OCI-LY3 (cell line): ENCODE measurements at regions not wholly inside any gene's neighbourhood (a gene's known extent, or its start where the extent isn't known, plus 50 kb on each side); places are given as distances from the start of the nearest gene placed in this dataset.
"Not testable (repeated sequence)": the region's sequence is repeated elsewhere in the genome, so short reads cannot be mapped to it uniquely, and the experiment has no call there.

Experiments
- H2AFZ ChIP-seq: fragments of 200-600, 300-600 bp; shearing (Covaris generic); 2 replicates; pipeline ENCODE4 v1.6.0; 2014; ENCODE audit warnings: antibody characterized with exemption, low read depth, low read length
- H3K27ac ChIP-seq: fragments of 200-600, 300-600 bp; sonication (generic); 2 replicates; pipeline ENCODE4 v1.5.1; 2014; ENCODE audit warnings: mild to moderate bottlenecking, low read length, moderate library complexity, mixed read lengths
- H3K27me3 ChIP-seq: fragments of 200-600, 300-600 bp; sonication (generic); 2 replicates; pipeline ENCODE4 v1.6.1; 2014; ENCODE audit warnings: low read depth, low read length, mixed read lengths
- H3K36me3 ChIP-seq: fragments of 200-600, 300-600 bp; sonication (generic); replicated peaks from 2 replicates; pipeline ENCODE3; 2014; ENCODE audit warnings: low read depth, low read length, mixed read lengths
- H3K4me1 ChIP-seq: fragments of 300-600, 200-600 bp; sonication (generic); 2 replicates; pipeline ENCODE4 v1.6.1; 2014; ENCODE audit warnings: low read length, mixed read lengths
- H3K4me2 ChIP-seq: fragments of 200-600, 300-600 bp; sonication (generic); 2 replicates; pipeline ENCODE4 v1.6.1; 2014; ENCODE audit warnings: low read length, mixed read lengths
- H3K4me3 ChIP-seq: fragments of 300-600, 200-600 bp; sonication (generic); 2 replicates; pipeline ENCODE4 v1.5.1; 2014; ENCODE audit warnings: antibody characterized with exemption, mild to moderate bottlenecking, low read length, moderate library complexity
- H3K79me2 ChIP-seq: fragments of 300-600, 200-600 bp; shearing (Covaris generic); 2 replicates; pipeline ENCODE4 v1.6.1; 2014; ENCODE audit warnings: mild to moderate bottlenecking, low read length, mixed read lengths
- H3K9ac ChIP-seq: fragments of 300-600, 200-600 bp; shearing (Covaris generic); 2 replicates; pipeline ENCODE4 v1.6.0; 2014; ENCODE audit warnings: mild to moderate bottlenecking, low read length, moderate library complexity
- H3K9me3 ChIP-seq: fragments of 200-600, 300-600 bp; shearing (Covaris generic); 2 replicates; pipeline ENCODE4 v1.6.1; 2014; ENCODE audit warnings: low read length, mixed read lengths; ENCODE audit not compliant: insufficient read depth
- H4K20me1 ChIP-seq: fragments of 200-600, 300-600 bp; sonication (generic); 2 replicates; pipeline ENCODE4 v1.6.1; 2016; ENCODE audit warnings: low read length, mixed read lengths; ENCODE audit not compliant: insufficient read depth
- EZH2phosphoT487 ChIP-seq: fragments of 200-600 bp; shearing (Covaris generic); IDR thresholded peaks from 2 replicates; pipeline ENCODE4 v1.6.1; 2018; ENCODE audit warnings: antibody characterized with exemption, mixed run types, low read depth
- TF ChIP-seq, protein P1 (sequence below): fragments of 200-600, 300-600 bp; sonication (generic); IDR thresholded peaks from 2 replicates; pipeline ENCODE4 v1.5.1; 2014; ENCODE audit warnings: antibody characterized with exemption, low read length, low read depth

- Histone ChIP-seq H3K4me2 (no peak overlapping the region), H3K79me2 (no peaks in the 10 kb centered on the region), H3K27ac (no peak overlapping the region), H3K4me3 (no peak overlapping the region), H3K9ac (no peak overlapping the region), H4K20me1 (no peaks in the 10 kb centered on the region), H3K9me3 (no peaks in the 10 kb centered on the region), H2AFZ (no peak overlapping the region), H3K36me3 (no peaks in the 10 kb centered on the region), H3K27me3 (no peaks in the 10 kb centered on the region), H3K4me1 (no peaks in the 10 kb centered on the region)
- TF ChIP-seq EZH2phosphoT487 = no peak
- TF ChIP-seq, protein P1, sequence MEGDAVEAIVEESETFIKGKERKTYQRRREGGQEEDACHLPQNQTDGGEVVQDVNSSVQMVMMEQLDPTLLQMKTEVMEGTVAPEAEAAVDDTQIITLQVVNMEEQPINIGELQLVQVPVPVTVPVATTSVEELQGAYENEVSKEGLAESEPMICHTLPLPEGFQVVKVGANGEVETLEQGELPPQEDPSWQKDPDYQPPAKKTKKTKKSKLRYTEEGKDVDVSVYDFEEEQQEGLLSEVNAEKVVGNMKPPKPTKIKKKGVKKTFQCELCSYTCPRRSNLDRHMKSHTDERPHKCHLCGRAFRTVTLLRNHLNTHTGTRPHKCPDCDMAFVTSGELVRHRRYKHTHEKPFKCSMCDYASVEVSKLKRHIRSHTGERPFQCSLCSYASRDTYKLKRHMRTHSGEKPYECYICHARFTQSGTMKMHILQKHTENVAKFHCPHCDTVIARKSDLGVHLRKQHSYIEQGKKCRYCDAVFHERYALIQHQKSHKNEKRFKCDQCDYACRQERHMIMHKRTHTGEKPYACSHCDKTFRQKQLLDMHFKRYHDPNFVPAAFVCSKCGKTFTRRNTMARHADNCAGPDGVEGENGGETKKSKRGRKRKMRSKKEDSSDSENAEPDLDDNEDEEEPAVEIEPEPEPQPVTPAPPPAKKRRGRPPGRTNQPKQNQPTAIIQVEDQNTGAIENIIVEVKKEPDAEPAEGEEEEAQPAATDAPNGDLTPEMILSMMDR = no peak
Observed at GRCh38 chr18:30775629-30776028, 266.9 kb downstream of the DSC3 start.

DNA sequence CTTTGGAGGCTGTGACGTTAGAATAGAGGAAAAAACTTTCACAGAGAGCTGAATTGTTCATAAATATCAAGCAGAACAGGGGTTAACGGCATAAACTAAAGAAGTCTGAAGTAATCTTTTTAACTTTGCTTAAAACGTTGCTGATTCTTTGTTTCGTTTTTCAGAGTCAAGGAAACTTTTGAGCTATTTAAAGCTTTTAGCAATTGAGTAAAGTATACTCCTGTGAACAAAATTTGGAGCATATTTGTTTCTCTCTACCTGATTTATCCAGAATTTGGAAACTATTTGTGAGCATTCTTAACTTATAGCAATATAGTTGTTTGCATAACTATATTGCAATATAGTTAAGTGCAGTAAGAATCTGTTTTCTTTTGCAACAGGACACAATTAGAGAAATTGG lies 270.4 kb downstream of the DSC3 start:
- not testable (repeated sequence) for H3K79me2 ChIP-seq, H3K27ac ChIP-seq, H3K9ac ChIP-seq, H2AFZ ChIP-seq, H3K4me3 ChIP-seq, H3K4me2 ChIP-seq, H4K20me1 ChIP-seq, H3K4me1 ChIP-seq, H3K27me3 ChIP-seq, H3K9me3 ChIP-seq, H3K36me3 ChIP-seq

- no peak overlapping the region for H3K4me3 ChIP-seq
- H3K79me2 ChIP-seq = no peaks in the 10 kb centered on the region
- TF ChIP-seq, protein P1 = no peak
- H3K4me1 ChIP-seq = no peaks in the 10 kb centered on the region
- no peaks in the 10 kb centered on the region for H4K20me1 ChIP-seq
- no peaks in the 10 kb centered on the region for H3K36me3 ChIP-seq
- H3K27me3 ChIP-seq = no peaks in the 10 kb centered on the region
- no peak overlapping the region for H3K27ac ChIP-seq
- no peak overlapping the region for H3K4me2 ChIP-seq
- H3K9me3 ChIP-seq = no peaks in the 10 kb centered on the region
- H3K9ac ChIP-seq = no peak overlapping the region
- no peak overlapping the region for H2AFZ ChIP-seq
Observed at GRCh38 chr18:30766053-30766452, 276.5 kb downstream of the DSC3 start.

DNA sequence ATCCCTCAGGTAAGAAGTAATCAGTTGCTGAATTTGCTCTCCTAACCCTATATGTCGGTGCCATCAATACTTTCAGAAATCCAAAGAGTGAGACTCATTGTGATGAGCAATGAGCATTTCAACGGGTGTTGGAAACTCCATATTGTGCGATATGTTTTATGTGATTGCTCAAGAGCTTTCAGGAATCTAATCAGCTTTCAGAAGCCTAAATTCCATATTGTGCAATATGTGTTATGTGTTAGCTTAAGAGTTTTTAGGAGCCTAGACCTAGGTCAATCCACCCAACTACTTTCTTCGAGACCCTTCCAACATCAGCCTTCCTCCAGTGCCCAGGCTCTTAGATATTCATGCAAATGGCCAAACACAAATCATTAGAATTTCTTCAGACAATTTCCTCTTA lies 277.3 kb downstream of the DSC3 start:
- no peak overlapping the region for H2AFZ ChIP-seq
- no peaks in the 10 kb centered on the region for H3K9me3 ChIP-seq

More for the DNA sequence above, 277.3 kb downstream of the DSC3 start:
- H3K27ac ChIP-seq = no peak overlapping the region
- H3K9ac ChIP-seq = no peak overlapping the region
- H4K20me1 ChIP-seq = no peaks in the 10 kb centered on the region
- no peaks in the 10 kb centered on the region for H3K79me2 ChIP-seq
- no peaks in the 10 kb centered on the region for H3K4me1 ChIP-seq
- H3K36me3 ChIP-seq = no peaks in the 10 kb centered on the region
- H3K27me3 ChIP-seq = no peaks in the 10 kb centered on the region
- no peak overlapping the region for H3K4me3 ChIP-seq
- TF ChIP-seq, protein P1 = no peak
- TF ChIP-seq EZH2phosphoT487 = no peak
- H3K4me2 ChIP-seq = no peak overlapping the region
